Small intestine (tissue), 7 donors: ENCODE measurements at regions not wholly inside any gene's neighbourhood (a gene's known extent, or its start where the extent isn't known, plus 50 kb on each side); places are given as distances from the start of the nearest gene placed in this dataset.
A peak's percentile ranks its signal among the peaks of the same experiment; 100 is the strongest.

Experiments
- DNase-seq, 2 donors: peaks; one replicate each; pipeline versions ENCODE4 v3.0.0 to v3.0.0-alpha.2; 2013
- FAIRE-seq: peaks from 2 replicates; lab custom pipeline; 2012; peaks lifted over from hg19 to GRCh38; lab: Jason Lieb, UNC
- H3K27ac ChIP-seq, 3 donors: one replicate each; pipeline ENCODE4 v1.5.1; 2013; ENCODE audit warnings: low read length in 2 of 3, mild to moderate bottlenecking in 2 of 3, control low read depth in 1 of 3, inconsistent platforms in 1 of 3, low read depth in 1 of 3, moderate library complexity in 1 of 3
- H3K27me3 ChIP-seq, 3 donors: one replicate each; pipeline ENCODE4 v1.6.1; 2013; ENCODE audit warnings: low read length in 3 of 3, inconsistent platforms in 1 of 3; ENCODE audit not compliant: control insufficient read depth in 3 of 3, insufficient read depth in 3 of 3
- H3K36me3 ChIP-seq, 3 donors: one replicate each; pipeline ENCODE4 v1.6.1; 2013; ENCODE audit warnings: low read length in 3 of 3, inconsistent platforms in 1 of 3, low read depth in 1 of 3, mild to moderate bottlenecking in 1 of 3, moderate library complexity in 1 of 3; ENCODE audit not compliant: control insufficient read depth in 3 of 3, insufficient read depth in 2 of 3
- H3K4me1 ChIP-seq, 3 donors: one replicate each; pipeline ENCODE4 v1.6.1; 2013; ENCODE audit warnings: low read length in 2 of 3, inconsistent platforms in 1 of 3, low read depth in 1 of 3, mild to moderate bottlenecking in 1 of 3, moderate library complexity in 1 of 3; ENCODE audit not compliant: control insufficient read depth in 3 of 3, insufficient read depth in 2 of 3
- H3K4me3 ChIP-seq, 3 donors: one replicate each; pipeline ENCODE4 v1.5.1; 2013; ENCODE audit warnings: low read length in 3 of 3, control low read depth in 1 of 3, inconsistent platforms in 1 of 3, low read depth in 1 of 3, mild to moderate bottlenecking in 1 of 3, moderate library complexity in 1 of 3
- H3K9me3 ChIP-seq, 2 donors: one replicate each; pipeline ENCODE4 v1.6.1; 2013; ENCODE audit warnings: low read depth in 1 of 2, low read length in 1 of 2; ENCODE audit not compliant: control insufficient read depth in 2 of 2, insufficient read depth in 1 of 2
- WGBS, 3 donors: extraction: QIAGEN DNeasy Blood & Tissue Kit; methylation state at CpG; one replicate each; pipeline ENCODE4 v1.1.7; 2013; 5-methylcytosine and 5-hydroxymethylcytosine counted together
- donor health status: healthy with polysubstance abuse.
- donor health status: control.
- donor health status: control.
- donor health status: Bipolar disorder and iron deficiency.
- donor health status: healthy.

DNA sequence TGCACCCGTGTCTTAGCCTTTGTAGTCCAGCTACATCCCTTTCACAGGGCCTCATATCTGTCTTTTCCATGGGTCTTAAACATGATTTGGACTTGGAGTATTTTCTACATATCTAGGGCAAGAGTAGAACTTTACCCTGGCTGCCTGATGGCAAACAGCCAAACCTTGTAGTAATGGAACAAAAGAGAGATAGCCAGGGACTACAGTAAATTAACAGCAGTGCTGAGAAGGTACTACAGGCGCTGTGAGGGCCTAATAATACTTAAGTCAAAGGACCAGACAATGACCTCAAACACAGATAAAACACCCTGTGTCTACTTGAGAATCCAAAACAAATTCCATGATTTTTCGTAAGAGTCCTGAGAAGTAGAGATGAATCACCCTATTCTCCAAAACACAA is 111.0 kb upstream of the WDR17 start:
- Histone ChIP-seq H3K4me3 (no peak overlapping the region), H3K9me3 (no peaks in the 10 kb centered on the region), H3K27me3 (no peaks in the 10 kb centered on the region), H3K27ac (no peak overlapping the region), H3K36me3 (no peaks in the 10 kb centered on the region), H3K4me1 (no peaks in the 10 kb centered on the region)
- DNase-seq (peak; percentile 42 to 70), FAIRE-seq (no peak)
- WGBS, 3 donors: 25 to 52% (median 34%) methylated on average over 3 of the region's 3 CpGs

DNA sequence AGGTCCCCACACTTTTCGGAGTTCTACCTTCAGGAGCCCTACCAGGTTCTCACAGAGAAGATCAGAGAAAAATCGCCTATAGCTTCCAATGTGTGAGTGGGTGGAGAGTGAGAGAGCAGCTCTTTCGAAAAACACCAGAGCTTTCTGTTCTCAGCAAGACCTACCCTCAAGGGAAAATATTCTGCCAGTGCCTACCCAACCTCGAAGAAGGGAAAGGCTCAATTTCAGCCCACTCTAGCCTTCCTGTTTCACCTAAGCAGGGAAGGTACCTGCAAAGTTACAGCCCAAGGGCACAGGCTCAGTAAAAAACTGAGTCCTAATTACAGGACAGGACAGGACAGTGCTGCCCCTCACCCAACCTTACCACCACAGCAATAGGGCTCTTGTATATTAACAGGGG is 104.0 kb upstream of the WDR17 start:
- Histone ChIP-seq H3K4me1 (no peaks in the 10 kb centered on the region), H3K27ac (no peak overlapping the region), H3K36me3 (no peaks in the 10 kb centered on the region), H3K9me3 (no peaks in the 10 kb centered on the region), H3K27me3 (no peaks in the 10 kb centered on the region), H3K4me3 (no peak overlapping the region)
- DNase-seq (no peak), FAIRE-seq (no peak)
- WGBS, 3 donors: 69 to 82% (median 76%) methylated on average over 4 of the region's 4 CpGs

DNA sequence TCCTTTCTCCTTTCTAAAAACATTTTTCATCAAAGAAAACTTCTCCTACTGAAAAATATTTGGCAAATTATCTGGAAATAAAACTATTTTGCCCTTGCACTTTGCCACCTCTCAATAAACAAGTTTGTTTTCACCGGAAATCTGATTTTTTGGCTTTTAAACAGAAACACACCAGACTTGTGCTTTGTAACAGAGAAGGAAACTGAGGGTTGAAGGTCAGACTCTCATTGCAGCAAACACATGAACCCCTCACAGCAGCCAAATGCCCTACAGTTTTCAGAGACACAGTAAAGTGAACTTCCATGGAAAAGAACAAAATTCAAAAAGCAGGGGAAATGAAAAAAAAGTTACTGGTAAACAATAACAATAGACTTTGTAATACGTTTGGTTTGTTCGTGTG is 95.6 kb upstream of the WDR17 start:
- Histone ChIP-seq H3K4me1 (no peaks in the 10 kb centered on the region), H3K9me3 (no peaks in the 10 kb centered on the region), H3K36me3 (no peaks in the 10 kb centered on the region), H3K4me3 (no peak overlapping the region), H3K27me3 (no peaks in the 10 kb centered on the region), H3K27ac (no peak overlapping the region)
- no peak for DNase-seq
- no peak for FAIRE-seq
- 53 to 77% (median 62%) methylated on average over 3 of the region's 3 CpGs for WGBS, 3 donors

DNA sequence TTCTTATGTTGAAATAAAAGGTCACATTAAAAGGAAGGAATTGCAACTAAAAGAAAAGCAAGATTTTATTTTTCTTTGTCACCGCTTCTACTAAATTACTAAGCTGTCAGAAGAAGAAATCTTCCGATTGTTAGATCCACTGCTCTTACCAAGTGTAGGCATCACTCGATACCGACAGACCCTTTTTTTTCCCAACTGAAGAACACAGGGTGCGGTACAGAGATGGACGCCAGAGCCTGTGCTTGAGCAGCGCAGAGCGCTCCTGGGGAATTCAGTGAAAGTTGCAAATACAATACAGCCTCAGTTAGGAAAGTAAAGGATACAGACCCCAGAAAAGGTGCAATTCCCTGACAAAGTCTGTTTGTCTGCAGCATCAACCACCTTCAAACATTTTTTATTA is 94.9 kb upstream of the WDR17 start:
- Histone ChIP-seq H3K9me3 (no peaks in the 10 kb centered on the region), H3K4me3 (no peak overlapping the region), H3K27ac (no peak overlapping the region), H3K4me1 (no peaks in the 10 kb centered on the region), H3K36me3 (no peaks in the 10 kb centered on the region), H3K27me3 (no peaks in the 10 kb centered on the region)
- WGBS, 3 donors: 57 to 71% (median 67%) methylated on average over 8 of the region's 8 CpGs
- FAIRE-seq (no peak), DNase-seq (no peak)

DNA sequence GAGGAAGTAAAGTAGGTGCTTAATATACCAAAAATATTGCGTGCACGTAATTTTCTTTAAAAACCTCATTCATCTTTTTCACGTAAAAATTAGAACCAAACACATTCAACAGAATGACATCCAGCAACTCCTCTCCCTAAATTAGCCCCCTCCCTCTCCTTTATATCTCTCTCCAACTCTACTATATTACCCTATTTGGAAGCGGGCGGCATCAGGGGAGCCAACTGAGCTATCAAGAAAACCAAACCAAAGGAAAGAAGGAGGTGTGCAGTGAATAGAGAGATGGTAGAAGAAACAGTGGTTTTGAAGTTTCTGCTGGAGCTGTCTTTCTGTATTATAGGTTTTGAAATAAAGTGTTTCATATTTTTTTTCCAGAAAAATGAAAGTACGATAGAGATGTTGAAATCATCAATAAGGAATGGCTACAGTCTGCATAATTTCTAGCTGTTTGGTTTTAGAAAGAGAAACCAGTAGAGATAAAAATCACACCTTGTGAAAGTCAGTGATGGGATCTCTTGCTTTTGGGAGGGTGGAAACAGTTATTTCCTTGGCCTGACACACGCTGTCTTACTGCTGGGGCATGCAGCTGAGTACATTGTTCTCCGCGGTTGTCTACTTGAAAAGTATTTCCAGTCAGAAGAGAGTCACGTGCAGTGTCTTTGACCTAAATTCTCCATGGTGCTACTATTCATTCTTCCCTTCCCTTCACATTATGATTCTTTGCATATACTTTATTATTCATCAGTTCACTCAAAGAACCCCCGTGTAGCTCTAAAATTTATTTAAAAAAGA is 94.1 kb upstream of the WDR17 start:
- Histone ChIP-seq H3K9me3 (no peaks in the 10 kb centered on the region), H3K4me3 (no peak overlapping the region), H3K27me3 (no peaks in the 10 kb centered on the region), H3K36me3 (no peaks in the 10 kb centered on the region), H3K4me1 (no peaks in the 10 kb centered on the region), H3K27ac (no peak overlapping the region)
- FAIRE-seq (no peak), DNase-seq (no peak)
- 67 to 73% (median 69%) methylated on average over 11 of the region's 11 CpGs for WGBS, 3 donors

DNA sequence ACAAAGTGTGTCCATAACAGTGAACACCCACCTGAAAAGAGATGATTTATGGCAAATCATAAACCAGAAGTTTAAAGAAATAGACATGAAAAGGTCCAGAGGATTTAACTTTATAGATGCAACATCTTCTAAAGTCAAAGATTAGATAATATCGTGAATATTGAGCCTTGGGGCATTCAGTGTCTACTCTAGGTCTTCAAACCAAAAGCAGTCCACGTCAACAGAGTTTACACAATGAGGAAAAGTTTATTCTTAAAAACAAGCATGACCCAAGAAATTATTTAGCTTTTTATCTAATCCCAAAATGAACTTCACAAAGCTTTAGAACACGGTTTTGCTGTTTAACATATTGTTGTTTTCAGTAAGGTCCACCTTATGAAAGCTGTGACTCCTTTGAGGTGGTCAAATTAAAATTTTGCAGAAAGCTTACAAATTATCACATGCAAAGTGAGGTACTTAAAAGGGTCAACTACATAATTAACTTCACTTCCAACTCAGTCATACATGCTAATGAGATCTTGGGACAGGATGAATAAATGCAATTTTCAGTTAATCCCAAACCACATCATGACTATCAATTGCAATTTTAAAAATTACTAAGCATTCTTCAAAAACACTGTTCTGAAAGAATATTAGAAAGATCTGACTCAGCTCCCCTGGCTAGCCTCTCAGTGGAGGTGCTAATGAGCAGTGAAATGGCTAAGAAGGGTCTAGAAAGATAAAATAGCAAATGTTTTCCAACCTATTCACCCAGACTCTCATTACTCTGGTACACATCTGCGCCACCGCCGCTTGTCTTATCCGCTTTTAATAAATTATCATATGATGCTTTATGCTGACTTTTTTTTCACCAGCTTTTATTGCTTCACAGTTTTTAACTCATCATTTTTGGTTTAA is 92.4 kb upstream of the WDR17 start:
- Histone ChIP-seq H3K4me1 (no peaks in the 10 kb centered on the region), H3K4me3 (no peak overlapping the region), H3K27ac (no peak overlapping the region), H3K9me3 (no peaks in the 10 kb centered on the region), H3K36me3 (no peaks in the 10 kb centered on the region), H3K27me3 (no peaks in the 10 kb centered on the region)
- FAIRE-seq: no peak
- no peak for DNase-seq
- 74 to 79% (median 75%) methylated on average over 7 of the region's 7 CpGs for WGBS, 3 donors

DNA sequence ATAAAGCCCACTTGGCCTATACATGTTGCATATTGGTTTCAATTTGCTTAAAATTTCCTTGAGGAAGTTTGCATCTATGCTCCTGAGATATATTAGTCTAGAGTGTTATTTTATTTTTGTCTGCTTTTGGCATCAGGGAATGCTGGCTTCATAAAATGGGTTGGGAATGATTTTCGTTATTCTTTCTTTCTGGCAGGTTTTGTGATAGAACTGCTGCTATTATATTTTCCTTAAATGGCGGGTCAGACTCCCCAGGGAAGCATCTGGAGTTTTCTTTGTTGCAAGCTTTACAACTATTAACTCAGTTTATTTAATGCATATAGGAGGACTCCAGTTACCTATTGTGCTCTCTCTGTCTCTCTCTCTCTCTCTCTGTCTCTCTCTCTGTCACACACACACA is 82.0 kb upstream of the WDR17 start:
- no peaks in the 10 kb centered on the region for H3K27me3 ChIP-seq
- H3K9me3 ChIP-seq: peaks cover 0 to 5% of the 10 kb centered on the region in 2 donors
- H3K4me1 ChIP-seq: no peaks in the 10 kb centered on the region
- no peak overlapping the region for H3K27ac ChIP-seq
- 75 to 87% (median 79%) methylated on average over 2 of the region's 2 CpGs for WGBS, 3 donors
- DNase-seq: no peak
- no peak for FAIRE-seq
- no peaks in the 10 kb centered on the region for H3K36me3 ChIP-seq
- no peak overlapping the region for H3K4me3 ChIP-seq

DNA sequence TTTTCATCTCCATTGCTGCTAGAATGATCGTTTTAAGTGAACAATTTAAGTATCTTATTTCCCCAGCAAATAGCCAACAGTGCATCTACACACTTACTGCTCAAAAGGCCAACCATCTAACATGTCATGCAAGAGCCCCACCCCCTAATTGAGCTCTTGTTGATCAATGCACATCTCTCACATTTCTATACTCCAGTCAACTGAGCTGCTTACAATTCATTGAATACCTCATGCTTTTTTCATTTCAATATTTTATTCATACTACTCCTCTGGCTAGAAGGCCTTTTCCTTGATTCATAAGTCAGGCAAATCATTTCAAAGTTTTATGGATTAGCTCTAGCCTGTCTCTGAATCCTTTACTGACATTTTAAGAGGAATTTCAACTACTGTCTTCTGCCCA is 79.0 kb upstream of the WDR17 start:
- FAIRE-seq: no peak

More for the DNA sequence above, 79.0 kb upstream of the WDR17 start:
- no peak overlapping the region for H3K4me3 ChIP-seq
- H3K27ac ChIP-seq: no peak overlapping the region
- H3K9me3 ChIP-seq: peaks cover 0 to 5% of the 10 kb centered on the region in 2 donors
- no peaks in the 10 kb centered on the region for H3K4me1 ChIP-seq
- DNase-seq: no peak
- no peaks in the 10 kb centered on the region for H3K36me3 ChIP-seq
- WGBS, 3 donors: 61 to 86% (median 76%) methylated on average over 1 of the region's 1 CpG
- H3K27me3 ChIP-seq: no peaks in the 10 kb centered on the region
